ENCODE measurements at regions not wholly inside any gene's neighbourhood (a gene's known extent, or its start where the extent isn't known, plus 50 kb on each side); places are given as distances from the start of the nearest gene placed in this dataset.

- TF ChIP-seq EZH2 (IDR thresholded peaks at IDR 0.05; ENCODE audit: low read depth, low read length, severe bottlenecking): no peak
- TF ChIP-seq TEAD4 (IDR thresholded peaks at IDR 0.05; ENCODE audit: low read depth, low read length): no peak
- TF ChIP-seq EP300 (IDR thresholded peaks at IDR 0.05; ENCODE audit: borderline replicate concordance in 1 of 2, low read depth in 2 of 2, low read length in 2 of 2): no peak
- no peak for TF ChIP-seq CTCF (IDR thresholded peaks at IDR 0.05; ENCODE audit: control extremely low read depth in 1 of 3, insufficient read depth in 1 of 3, low read depth in 1 of 3, low read length in 3 of 3)
- no peak for TF ChIP-seq CHD1 (IDR thresholded peaks at IDR 0.05; ENCODE audit: low read depth, low read length)
These were observed 291.0 kb upstream of the CPEB2 start for GRCh38 chr4:14711259-14711658.

All from H1 (cell line).